ENCODE measurements at regions not wholly inside any gene's neighbourhood (a gene's known extent, or its start where the extent isn't known, plus 50 kb on each side); places are given as distances from the start of the nearest gene placed in this dataset.

DNA sequence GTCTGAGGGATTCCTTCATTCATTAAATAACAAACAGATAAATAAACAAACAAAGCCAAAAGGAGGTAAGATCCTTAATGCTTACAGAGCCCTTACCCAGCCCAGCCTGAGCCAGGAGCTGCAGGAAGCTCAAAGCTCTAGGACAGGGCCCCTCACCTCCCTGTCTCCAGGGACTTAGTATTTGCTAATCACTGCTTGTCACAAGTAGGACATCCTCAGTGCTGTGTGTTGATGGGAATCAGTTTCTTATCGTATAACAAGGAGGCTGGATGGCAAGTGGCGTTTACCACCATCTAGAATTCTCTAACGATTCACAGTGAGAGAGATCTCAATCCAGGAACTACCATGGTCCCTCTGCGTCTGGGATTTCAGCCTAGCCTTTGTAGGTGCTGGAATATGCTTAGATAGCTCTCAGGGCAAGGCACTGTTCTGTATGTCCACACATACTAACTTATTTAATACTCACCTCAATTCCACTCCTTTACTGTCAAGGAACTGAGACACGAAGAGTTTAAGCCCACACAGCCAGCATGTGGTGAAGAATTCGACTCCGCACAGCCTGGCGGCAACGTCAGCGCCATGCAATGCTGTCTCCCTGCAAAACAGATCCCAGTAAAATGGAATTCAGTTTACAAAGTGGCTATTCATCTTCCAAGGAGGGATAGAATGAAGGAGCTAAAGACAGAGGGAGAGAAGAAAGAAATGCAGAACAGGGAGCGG lies 164.8 kb downstream of the MYCN start:
- H3K9me3 ChIP-seq: no peaks in the 10 kb centered on the region
- no peaks in the 10 kb centered on the region for H3K36me3 ChIP-seq (ENCODE audit: low read depth, missing control alignments)
- TF ChIP-seq POLR2A (IDR thresholded peaks at IDR 0.05): no peak
- TF ChIP-seq, protein P1, sequence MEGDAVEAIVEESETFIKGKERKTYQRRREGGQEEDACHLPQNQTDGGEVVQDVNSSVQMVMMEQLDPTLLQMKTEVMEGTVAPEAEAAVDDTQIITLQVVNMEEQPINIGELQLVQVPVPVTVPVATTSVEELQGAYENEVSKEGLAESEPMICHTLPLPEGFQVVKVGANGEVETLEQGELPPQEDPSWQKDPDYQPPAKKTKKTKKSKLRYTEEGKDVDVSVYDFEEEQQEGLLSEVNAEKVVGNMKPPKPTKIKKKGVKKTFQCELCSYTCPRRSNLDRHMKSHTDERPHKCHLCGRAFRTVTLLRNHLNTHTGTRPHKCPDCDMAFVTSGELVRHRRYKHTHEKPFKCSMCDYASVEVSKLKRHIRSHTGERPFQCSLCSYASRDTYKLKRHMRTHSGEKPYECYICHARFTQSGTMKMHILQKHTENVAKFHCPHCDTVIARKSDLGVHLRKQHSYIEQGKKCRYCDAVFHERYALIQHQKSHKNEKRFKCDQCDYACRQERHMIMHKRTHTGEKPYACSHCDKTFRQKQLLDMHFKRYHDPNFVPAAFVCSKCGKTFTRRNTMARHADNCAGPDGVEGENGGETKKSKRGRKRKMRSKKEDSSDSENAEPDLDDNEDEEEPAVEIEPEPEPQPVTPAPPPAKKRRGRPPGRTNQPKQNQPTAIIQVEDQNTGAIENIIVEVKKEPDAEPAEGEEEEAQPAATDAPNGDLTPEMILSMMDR (IDR thresholded peaks at IDR 0.05): no peak
- no peak for DNase-seq
- H3K27ac ChIP-seq: no peak overlapping the region
- 82 to 93% methylated on average over 11 of the region's 11 CpGs for WGBS, 2 donors
- H3K27me3 ChIP-seq: no peaks in the 10 kb centered on the region
- no peak overlapping the region for H3K4me3 ChIP-seq
- H3K4me1 ChIP-seq: no peaks in the 10 kb centered on the region
- intact Hi-C loops (cut with DNase I; ENCODE audit: low total_unique reads): no loop called here

DNA sequence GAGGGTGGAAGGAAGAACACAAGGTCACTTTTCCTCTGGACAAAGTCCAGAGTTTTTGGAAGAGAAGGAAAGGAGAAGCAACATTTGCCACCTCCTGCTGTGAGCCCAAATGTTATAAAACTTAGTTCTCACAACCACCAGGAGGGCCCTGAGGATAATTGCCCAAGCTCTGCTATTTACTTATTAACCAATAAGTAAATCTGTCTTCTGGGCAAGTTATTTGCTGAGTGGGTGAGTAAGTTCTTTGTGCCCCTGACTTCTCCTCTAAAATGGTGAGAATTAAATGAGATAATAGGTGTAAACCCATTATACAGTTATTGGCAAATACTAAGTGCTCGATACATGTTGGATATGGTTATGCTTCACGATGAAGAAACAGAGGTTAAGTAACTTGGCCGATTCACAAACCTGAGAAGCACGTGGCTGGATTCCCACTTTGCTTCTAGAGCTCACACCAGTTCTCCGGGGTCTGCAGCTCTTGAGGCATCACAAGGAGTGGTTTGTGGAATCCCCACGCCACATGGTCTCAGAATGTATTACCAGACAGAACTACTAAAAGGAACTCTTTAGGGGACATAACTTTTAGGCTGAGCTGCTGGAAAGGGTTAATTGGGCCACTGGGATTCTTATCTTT lies 164.1 kb downstream of the MYCN start:
- WGBS, 2 donors: 79 to 88% methylated on average over 6 of the region's 6 CpGs
- Histone ChIP-seq H3K9me3 (no peaks in the 10 kb centered on the region), H3K27me3 (no peaks in the 10 kb centered on the region), H3K36me3 (ENCODE audit: low read depth, missing control alignments) (no peaks in the 10 kb centered on the region), H3K27ac (no peak overlapping the region), H3K4me1 (no peaks in the 10 kb centered on the region), H3K4me3 (no peak overlapping the region)
- intact Hi-C loops (cut with DNase I; ENCODE audit: low total_unique reads): no loop called here
- TF ChIP-seq POLR2A (IDR thresholded peaks at IDR 0.05): no peak
- TF ChIP-seq, protein P1 (IDR thresholded peaks at IDR 0.05): no peak
- DNase-seq: no peak

DNA sequence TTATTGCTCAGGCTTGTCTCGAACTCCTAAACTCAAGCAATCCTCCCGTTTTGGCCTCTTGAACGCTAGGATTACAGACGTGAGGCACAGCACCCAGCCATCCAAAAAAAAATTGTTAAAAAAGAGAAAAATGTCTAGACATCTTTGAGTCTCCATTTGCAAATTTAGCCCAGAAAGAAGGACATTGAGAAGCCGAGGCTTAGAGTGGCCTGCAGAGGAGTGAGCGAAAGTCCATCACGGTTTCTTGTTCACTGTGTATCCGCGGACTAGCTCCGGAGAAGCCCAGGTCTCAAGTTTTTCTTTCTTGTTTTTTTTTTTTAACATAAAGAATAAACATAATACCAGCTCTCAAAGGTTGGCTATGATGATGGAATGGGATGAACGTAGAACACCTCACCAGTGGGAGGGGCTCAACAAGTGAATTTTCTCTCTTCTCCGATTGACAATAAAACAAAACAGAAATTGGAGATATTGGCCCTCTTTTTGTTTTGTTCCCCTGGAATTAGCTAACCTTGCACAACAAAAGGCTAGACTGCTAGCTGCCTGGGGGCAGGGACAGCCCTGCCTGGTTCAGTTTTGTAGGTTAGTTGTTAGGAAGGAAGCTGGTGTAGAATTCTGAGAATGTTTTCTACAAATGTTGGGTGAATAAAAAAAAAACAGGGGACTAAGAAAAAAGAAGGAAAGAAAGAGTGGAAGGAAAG lies 163.4 kb downstream of the MYCN start:
- no peak for DNase-seq
- Histone ChIP-seq H3K27me3 (no peaks in the 10 kb centered on the region), H3K4me3 (no peak overlapping the region), H3K27ac (no peak overlapping the region), H3K9me3 (no peaks in the 10 kb centered on the region), H3K4me1 (no peaks in the 10 kb centered on the region), H3K36me3 (ENCODE audit: low read depth, missing control alignments) (no peaks in the 10 kb centered on the region)
- no peak for TF ChIP-seq POLR2A (IDR thresholded peaks at IDR 0.05)
- TF ChIP-seq, protein P1 (IDR thresholded peaks at IDR 0.05): no peak
- intact Hi-C loops (cut with DNase I; ENCODE audit: low total_unique reads): no loop called here
- 92 to 96% methylated on average over 12 of the region's 12 CpGs for WGBS, 2 donors

DNA sequence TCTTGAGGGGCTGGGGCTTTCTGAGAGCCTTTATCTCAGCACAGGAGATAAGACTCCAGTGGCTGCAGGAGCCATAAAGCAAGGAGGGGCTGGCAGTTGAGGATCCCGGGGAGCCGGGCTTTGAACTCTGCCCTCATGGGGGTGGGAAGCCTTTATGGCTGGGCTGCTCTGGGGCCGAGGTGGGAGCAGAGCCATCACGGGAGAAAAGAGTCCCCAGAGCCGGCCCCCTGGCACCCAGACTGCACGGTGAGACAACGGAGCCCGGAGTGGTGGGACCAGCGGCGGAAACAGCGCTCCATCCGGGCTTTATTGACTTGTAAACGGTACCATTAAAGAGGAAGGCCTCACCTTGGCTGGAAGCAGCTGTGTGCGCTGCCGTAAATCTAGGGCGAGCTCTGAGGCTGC lies 162.6 kb downstream of the MYCN start:
- intact Hi-C loops (cut with DNase I; ENCODE audit: low total_unique reads): no loop called here
- H3K36me3 ChIP-seq (ENCODE audit: low read depth, missing control alignments): no peaks in the 10 kb centered on the region
- H3K4me3 ChIP-seq: no peak overlapping the region
- WGBS, 2 donors: 58 to 68% methylated on average over 16 of the region's 16 CpGs
- DNase-seq: no peak
- no peaks in the 10 kb centered on the region for H3K4me1 ChIP-seq
- no peak overlapping the region for H3K27ac ChIP-seq
- no peak for TF ChIP-seq POLR2A (IDR thresholded peaks at IDR 0.05)
- TF ChIP-seq, protein P1 (IDR thresholded peaks at IDR 0.05): no peak
- H3K9me3 ChIP-seq: no peaks in the 10 kb centered on the region
- no peaks in the 10 kb centered on the region for H3K27me3 ChIP-seq
